GM04503 (cell line): ENCODE measurements at regions not wholly inside any gene's neighbourhood (a gene's known extent, or its start where the extent isn't known, plus 50 kb on each side); places are given as distances from the start of the nearest gene placed in this dataset.

Source experiments
- DNase-seq: peaks from one replicate; pipeline ENCODE4 v3.0.0-alpha.2; 2012; ENCODE audit warnings: low read depth

DNA sequence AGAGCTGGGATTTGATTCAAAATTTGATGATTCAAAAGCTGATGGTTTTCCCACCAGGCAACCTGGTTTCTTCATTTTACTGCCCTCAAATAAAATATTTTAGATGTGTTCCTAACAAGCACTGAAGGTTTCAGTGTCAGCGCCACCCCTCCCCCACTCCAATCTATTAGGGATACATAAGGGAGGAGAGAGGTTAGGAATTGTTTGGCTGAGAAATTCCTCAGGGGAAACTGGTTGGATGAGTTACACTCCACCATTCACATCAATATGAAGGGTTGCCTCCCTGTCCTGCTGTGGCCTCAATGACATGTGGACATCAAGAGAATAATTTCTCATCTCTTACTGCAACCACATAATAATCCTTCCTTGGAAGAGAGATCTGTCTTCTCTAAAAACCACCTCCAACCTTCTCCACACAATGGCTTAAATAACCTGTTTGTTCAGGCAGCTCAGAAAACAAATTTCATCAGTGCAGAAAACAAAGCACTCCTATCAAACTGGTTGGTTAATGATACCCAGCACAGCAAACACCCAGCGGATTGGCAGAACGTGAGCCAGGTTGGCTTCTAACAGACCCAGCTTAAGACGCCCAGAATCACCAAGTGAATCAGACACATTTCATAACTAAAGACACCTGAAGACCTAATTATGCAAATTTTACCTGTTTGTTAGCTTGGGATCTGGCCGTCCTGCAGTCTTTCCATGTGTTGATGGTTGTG lies 136.0 kb upstream of the SGK1 start:
- DNase-seq: no peak

DNA sequence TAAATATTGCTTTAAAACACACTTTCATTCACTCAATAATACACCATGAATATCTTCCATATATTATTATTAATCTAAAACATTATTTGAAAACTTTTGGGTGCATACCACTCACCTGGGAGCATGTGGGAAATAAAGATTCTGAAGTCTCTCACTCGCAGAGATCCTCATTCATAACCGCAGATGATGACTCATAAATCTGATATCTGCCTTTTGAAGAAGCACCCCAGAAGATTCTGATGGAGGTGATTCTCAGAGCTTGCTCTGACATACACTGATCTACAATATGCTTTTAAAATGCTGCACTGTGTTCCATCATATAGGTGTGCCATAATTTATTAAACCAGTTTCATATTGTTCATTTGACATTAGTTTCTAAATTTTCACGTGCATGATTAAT lies 135.0 kb upstream of the SGK1 start:
- DNase-seq: no peak

DNA sequence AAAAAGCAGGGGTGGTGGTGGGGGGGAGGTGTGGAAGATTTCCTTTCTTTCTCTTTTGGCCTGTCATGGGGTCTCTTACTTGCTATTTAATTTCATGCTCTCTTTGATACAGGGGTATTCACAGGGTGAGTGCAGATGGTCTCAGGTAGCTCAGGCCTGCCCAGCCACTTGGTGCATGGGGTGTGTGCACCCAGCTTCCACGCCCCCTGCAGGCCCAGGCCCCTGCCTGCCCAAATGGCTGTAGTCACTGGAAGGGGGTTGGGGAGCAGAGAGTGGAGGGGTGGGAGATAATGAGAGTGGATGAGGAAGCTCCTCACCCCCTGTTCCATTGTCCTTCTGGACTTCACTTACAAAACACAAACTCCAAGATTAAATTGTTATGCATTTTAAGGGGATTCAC lies 133.6 kb upstream of the SGK1 start:
- DNase-seq: no peak

DNA sequence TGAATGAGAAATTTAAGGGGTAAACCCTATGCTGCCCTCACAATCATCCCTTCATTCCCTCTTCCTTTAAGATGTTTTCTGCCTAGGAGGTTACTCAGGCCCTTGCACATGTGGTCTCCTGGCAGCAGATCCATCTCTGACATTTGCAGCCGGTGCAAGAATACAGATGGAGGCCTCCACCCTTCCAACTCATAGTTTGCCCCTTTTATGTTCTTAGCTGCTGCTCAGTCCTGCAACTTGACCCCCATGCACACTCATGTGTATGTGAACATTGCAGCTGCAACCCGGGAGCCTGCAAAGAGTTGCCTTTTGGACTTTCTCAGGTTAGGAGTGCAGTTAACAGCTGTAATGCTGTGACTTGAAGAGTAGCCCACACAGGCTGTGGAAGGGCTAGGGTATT lies 131.9 kb upstream of the SGK1 start:
- DNase-seq: no peak

- no peak for DNase-seq
Measured at GRCh38 chr6:134449004-134449403, 131.1 kb upstream of the SGK1 start.

DNA sequence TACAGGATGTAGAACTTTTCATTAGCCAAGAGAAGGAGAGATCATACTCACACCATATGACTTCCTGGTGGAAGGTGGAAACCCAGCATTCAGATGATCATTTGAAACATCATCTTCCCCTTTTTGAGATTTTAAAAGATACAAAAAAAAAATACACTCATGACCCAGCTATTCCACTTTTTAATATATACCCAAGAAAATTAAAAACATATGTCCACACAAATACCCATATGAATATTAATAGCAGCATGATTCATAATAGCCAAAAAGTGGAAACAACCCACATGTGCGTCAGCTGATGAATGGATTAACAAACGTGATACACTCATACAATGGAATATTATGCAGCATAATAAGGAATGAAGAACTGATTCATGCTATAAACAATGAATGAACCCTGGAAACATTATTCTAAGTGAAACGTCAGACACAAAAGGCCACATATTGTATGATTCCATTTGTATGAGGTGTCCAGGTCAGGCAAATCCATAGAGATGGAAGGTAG lies 130.0 kb upstream of the SGK1 start:
- peak; percentile 83 for DNase-seq

GRCh38 chr6:134447423-134447822 lies 129.5 kb upstream of the SGK1 start:
- no peak for DNase-seq

DNA sequence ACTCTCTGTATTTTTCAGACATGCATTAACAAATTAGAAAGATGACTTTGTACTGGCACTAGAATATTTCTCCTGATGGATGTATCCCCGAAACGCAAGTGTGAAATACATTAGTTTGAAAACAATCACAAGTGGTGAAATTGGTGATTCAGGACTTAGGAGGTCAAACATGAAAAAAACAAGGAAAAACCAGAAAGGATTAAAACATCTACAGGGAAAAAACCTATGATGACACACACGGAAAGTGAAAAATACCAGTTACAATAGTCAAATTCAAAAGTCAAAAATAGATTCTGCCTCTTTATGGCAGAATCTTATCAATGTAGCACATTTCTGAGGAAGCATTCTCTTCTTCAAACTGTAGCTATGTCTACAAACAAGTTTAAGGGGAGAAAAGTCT lies 129.0 kb upstream of the SGK1 start:
- DNase-seq: no peak

DNA sequence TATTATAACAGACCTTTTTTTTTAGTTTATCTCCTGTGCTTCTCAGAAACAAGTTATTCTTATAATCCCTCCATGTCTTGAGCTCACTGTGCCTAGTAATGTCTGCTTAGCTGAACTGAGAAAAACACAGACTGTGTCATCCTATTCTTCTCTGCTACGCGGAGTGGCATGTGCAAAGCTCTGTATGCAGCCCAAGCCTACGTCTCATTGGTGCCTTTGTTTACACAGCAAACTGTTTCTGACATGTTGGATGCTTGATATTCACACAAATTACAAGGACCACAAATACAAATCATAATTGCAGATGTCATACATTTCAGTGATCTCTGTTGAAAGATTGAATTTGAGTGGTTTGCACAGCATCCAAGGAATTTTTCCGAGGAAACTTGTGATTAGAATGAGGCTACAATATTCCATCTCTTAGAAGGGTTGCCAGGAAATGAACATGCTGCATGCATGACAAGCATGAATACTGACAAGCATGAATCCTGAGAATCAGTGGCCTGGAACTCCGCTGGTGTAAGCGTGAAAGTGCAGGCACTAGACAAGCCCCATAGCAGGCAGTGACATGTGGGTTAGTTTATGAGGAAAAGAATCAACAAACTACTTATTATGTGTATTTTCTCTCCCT lies 128.4 kb upstream of the SGK1 start:
- DNase-seq: no peak

DNA sequence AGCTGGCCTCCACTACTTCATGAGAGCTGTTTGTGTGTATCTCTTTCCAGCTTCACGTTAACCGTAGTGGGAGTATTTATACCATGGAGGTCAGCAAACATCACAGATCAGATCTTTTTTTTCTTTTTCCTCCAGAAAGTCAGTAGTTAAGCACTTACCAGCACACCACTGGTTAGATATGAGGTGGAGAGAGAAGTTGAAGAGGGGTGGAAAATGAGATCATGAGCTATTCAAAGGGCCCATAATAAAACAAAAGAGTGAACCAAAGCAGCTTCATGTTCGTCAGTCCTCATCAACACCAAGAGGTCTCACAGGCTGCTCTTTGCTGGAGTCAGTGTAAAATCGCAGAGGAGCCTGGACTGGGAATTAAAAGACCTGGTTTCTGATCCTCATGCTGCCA lies 125.1 kb upstream of the SGK1 start:
- DNase-seq: no peak

DNA sequence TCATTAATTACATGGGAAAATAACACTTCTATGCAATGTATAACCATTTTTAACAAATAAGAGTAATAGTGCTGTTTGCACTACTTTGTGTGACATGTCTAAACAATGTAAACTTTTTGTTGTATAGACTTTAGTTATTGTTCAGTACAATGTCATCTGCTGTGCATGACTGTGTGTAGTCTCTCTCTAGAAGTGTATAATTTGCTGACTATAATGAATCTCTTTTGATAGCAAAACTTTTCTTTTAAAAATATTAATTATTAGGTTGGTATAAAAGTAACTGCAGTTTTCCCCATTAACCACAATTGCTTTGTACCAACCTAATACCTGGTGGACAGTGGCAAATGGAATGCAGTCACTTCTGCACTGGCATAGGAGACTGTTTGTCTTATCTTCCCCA lies 124.2 kb upstream of the SGK1 start:
- DNase-seq: no peak

- no peak for DNase-seq
Measured at GRCh38 chr6:134438837-134439236, 120.9 kb upstream of the SGK1 start.

DNA sequence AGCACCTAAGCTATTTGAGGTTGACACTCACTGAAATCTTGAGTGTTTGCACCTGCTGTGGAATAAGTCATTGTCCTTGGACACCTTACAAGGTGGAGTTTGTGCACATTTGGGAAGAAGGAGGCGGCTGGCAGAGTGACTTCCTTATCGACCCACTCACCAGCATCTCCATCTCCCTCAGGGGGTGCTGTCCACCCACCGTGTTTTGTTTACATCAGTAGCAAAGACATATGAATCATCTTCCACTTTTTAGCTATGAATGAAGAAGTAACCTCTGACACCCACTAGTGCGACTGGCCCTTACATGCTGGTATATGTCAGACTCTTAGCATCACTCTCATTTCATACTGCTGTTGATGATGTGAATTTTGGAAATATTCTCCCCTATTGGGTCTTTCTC lies 119.5 kb upstream of the SGK1 start:
- no peak for DNase-seq

GRCh38 chr6:134436950-134437349 lies 119.0 kb upstream of the SGK1 start:
- no peak for DNase-seq

DNA sequence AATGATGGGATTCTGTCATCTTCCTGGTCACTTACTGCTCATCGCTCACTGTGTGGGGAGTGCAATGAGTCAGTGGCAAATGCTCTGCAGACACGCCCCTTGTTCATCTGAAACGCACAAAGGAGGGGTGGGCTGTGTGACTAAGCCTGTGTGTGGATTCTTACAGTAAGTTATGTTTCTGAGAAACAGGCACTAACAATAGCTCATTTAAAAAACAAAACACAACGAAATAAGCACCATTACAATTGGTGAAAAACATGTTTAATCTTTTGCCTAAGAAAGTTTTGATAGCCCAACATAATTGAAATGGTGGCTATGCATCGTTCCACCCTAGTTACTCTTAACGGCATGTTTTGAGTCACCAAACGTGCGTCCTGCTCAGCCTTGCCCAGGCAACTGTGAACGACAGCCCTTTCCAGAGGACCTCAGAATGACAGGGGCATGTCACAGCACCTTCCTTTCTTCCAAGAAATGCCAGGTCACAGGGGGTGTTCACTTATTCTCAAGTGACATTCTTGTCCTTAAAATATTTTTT lies 118.4 kb upstream of the SGK1 start:
- DNase-seq: peak; percentile 96

DNA sequence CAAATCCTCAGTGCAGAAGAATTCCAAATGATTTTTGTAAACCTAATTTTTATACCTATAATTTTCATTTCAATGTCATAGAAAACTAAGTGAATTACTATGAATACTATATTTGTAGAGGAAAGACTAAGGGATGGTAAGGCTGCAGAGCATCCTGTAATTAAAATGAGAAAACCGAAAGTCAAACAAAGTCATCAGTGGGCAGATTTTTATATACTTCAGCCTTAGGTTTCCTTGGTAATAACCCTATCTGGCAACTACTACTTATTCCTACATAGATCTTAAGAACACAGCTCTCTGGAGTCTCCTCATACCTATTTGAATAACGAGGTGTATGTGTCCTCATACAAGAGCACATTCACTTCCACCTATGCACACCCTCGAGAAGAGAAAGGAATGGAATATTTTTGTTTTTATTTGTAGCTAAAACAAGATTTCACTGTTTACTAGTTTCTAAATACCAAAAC lies 117.9 kb upstream of the SGK1 start:
- no peak for DNase-seq

GRCh38 chr6:134434019-134434942 lies 116.4 kb upstream of the SGK1 start:
- DNase-seq: no peak

DNA sequence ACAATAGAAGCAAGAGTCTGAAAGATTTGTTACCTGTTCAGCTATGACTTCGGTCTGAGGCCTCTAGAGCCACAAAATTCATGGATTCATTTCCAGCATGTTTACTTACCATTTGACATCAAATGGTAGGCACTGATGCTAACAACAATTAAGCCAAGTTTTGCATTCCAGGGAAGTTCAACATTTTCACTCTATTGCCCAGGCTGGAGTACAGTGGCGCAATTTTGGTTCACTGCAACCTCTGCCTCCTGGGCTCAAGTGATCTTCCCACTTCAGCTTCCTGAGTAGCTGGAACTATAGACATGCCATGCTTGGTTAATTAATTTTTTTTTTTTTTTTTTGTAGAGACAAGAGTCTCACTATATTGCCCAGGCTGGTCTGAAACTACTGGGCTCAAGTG lies 114.1 kb upstream of the SGK1 start:
- no peak for DNase-seq

DNA sequence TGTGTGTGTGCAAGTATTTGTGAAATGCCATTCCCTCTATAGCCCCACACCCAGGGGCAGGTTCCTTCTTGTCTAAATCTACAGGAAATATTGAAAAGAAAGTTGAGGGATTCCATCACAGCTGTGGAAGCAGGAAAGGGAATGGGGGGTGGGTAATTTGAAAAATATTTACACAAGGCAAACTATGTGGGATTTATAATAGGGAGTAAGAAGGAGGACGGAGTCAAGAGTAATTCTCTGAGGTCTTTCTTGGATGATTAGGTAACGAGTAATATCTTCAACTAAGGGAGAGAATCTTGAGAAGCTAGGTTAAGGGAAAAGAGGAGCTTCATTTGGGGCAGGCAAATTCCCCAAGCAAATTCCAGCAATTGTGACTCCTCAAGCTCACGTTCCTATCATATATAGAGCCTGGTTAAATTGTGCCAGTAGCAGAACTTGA lies 113.5 kb upstream of the SGK1 start:
- peak; percentile 52 for DNase-seq

GRCh38 chr6:134429861-134430380 lies 112.0 kb upstream of the SGK1 start:
- DNase-seq: no peak

DNA sequence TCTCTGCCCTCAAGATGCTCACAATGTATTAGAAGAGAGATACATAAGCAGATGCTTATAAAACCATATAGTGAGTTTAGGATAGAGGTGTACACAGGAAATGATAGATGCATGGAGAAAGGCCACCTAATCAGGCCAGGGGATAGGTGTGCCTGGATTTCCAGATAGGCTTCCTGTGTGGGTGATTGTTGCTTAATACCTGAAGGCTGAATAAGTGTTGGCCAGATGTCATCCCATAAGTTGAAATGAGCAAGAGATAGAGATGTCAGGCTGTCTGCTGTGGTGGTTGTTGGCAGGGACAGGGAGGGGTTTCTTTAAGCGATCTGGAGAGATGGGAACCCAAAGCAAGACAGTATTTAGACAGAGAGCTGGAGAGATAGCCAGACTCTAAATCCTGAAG lies 109.8 kb upstream of the SGK1 start:
- DNase-seq: no peak

DNA sequence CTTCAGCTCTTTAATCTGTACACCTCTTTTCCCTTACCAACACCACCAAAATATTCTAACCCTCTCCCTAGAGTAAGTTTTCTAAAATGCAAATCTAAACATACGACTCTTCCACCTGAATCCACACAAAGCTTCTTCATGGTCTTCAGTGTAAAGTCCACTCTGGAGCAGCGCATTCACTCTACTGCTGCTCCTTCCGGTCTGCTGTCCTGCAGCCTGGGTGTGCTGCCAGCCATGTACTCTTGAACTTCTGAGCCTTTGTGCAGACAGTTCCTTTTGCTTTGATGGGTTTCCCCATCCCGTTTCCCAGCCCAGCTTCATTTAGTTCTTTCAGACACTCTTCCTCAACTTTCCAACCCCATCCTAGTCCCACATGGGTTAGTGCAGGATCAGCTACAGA lies 108.7 kb upstream of the SGK1 start:
- no peak for DNase-seq
